Mucosa of descending colon (tissue), 3 donors: ENCODE measurements at regions not wholly inside any gene's neighbourhood (a gene's known extent, or its start where the extent isn't known, plus 50 kb on each side); places are given as distances from the start of the nearest gene placed in this dataset.

Experiments
- ATAC-seq: fragments of 200-7000 bp; cut with Tn5 transposase; one replicate; pipeline ENCODE4 v1.9.1; 2020; ENCODE audit warnings: mild to moderate bottlenecking, moderate library complexity
- DNase-seq, 3 donors: peaks; one replicate each; pipeline ENCODE4 v3.0.0-alpha.2; 2020
- H3K36me3 ChIP-seq: fragments of 200-600 bp; one replicate; pipeline ENCODE4 v1.8.0; 2021; ENCODE audit warnings: low read depth, mild to moderate bottlenecking
- H3K4me1 ChIP-seq: fragments of 200-600 bp; one replicate; pipeline ENCODE4 v1.8.0; 2021; ENCODE audit warnings: low read depth, mild to moderate bottlenecking
- H3K4me3 ChIP-seq: fragments of 200-600 bp; one replicate; pipeline ENCODE4 v1.8.0; 2021; ENCODE audit warnings: mild to moderate bottlenecking
- H3K9me3 ChIP-seq: fragments of 200-600 bp; one replicate; pipeline ENCODE4 v1.8.0; 2021; ENCODE audit warnings: mild to moderate bottlenecking
- intact Hi-C, 2 donors: fragments of 100-400 bp; cut with DNase I in 1 of 2; cut with micrococcal nuclease in 1 of 2; formaldehyde crosslinking; loops; one replicate each; pipeline versions ENCODE4 v1.11.0 to v1.11.1; 2022; cut with DNase I, micrococcal nuclease
- TF ChIP-seq, protein P1 (sequence below): fragments of 200-600 bp; IDR thresholded peaks from one replicate; pipeline ENCODE4 v1.8.0; 2022; ENCODE audit warnings: antibody characterized with exemption, mild to moderate bottlenecking
- donor health status: DM: no; HTN: no; CAD: no; lungs with moderate emphysema.
- donor health status: DM: no; HTN: no; CAD: no.
- donor health status: DM: no; HTN: yes; CAD: no.

- TF ChIP-seq, protein P1, sequence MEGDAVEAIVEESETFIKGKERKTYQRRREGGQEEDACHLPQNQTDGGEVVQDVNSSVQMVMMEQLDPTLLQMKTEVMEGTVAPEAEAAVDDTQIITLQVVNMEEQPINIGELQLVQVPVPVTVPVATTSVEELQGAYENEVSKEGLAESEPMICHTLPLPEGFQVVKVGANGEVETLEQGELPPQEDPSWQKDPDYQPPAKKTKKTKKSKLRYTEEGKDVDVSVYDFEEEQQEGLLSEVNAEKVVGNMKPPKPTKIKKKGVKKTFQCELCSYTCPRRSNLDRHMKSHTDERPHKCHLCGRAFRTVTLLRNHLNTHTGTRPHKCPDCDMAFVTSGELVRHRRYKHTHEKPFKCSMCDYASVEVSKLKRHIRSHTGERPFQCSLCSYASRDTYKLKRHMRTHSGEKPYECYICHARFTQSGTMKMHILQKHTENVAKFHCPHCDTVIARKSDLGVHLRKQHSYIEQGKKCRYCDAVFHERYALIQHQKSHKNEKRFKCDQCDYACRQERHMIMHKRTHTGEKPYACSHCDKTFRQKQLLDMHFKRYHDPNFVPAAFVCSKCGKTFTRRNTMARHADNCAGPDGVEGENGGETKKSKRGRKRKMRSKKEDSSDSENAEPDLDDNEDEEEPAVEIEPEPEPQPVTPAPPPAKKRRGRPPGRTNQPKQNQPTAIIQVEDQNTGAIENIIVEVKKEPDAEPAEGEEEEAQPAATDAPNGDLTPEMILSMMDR, result no peak
- ATAC-seq (no peak), DNase-seq (no peak)
- Histone ChIP-seq H3K9me3 (no peaks in the 10 kb centered on the region), H3K4me1 (no peaks in the 10 kb centered on the region), H3K36me3 (no peaks in the 10 kb centered on the region), H3K4me3 (no peak overlapping the region)
- intact Hi-C loops, result no loop called here
These were observed 51.3 kb upstream of the TSPAN2 start for GRCh38 chr1:115140442-115141144.

DNA sequence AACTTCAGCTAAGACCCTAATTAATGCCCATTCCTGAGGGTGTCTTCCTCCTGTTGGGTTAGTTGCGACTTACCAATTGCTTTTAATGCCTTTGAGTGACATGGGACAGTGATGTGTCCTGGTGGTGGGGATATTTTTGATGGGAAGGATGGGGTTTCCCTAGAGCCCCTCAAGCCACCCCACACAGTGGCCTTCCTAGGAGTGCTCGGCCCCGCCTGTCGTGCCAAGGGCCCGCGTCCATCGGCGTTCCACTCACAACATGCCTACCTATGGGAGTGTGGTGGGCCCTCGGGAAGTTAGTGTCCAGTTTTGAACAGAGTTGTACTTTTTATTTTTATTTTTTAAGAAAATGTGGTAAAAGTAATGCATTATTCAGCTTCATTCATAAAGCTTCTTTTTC lies 50.1 kb upstream of the TSPAN2 start:
- ATAC-seq (no peak), DNase-seq (no peak)
- no peak overlapping the region for H3K4me3 ChIP-seq
- no peaks in the 10 kb centered on the region for H3K36me3 ChIP-seq
- H3K4me1 ChIP-seq, result no peaks in the 10 kb centered on the region
- H3K9me3 ChIP-seq, result no peaks in the 10 kb centered on the region
- TF ChIP-seq, protein P1, result no peak
- intact Hi-C loops, result loop anchor here (5.0 kb wide), 2 partner anchors 328 to 458 kb away; no protein-coding TSS in a partner anchor
